Prostate gland (tissue), 2 donors: ENCODE measurements at regions not wholly inside any gene's neighbourhood (a gene's known extent, or its start where the extent isn't known, plus 50 kb on each side); places are given as distances from the start of the nearest gene placed in this dataset.
"Not testable (repeated sequence)": the region's sequence is repeated elsewhere in the genome, so short reads cannot be mapped to it uniquely, and the experiment has no call there.

Source experiments
- DNase-seq: peaks from one replicate; pipeline ENCODE4 v3.0.0-alpha.2; 2019; ENCODE audit warnings: low spot score
- H3K27ac ChIP-seq, 2 donors: fragments of 200-600 bp; sonication (generic); 2 replicates each; pipeline ENCODE4 v1.5.1; 2017 to 2019
- H3K27me3 ChIP-seq: fragments of 200-600 bp; sonication (generic); replicated peaks from 2 replicates; pipeline ENCODE4 v1.5.1; 2019; ENCODE audit not compliant: insufficient read depth
- H3K36me3 ChIP-seq, 2 donors: fragments of 200-600 bp; sonication (generic); 1 replicate in 1 of 2; 2 replicates in 1 of 2; pipeline versions ENCODE4 v1.5.1 to v1.8.1; 2017 to 2019
- H3K4me1 ChIP-seq: fragments of 200-600 bp; sonication (generic); replicated peaks from 2 replicates; pipeline ENCODE4 v1.5.1; 2019
- H3K4me3 ChIP-seq, 2 donors: fragments of 200-600 bp; sonication (generic); 2 replicates each; pipeline ENCODE4 v1.5.1; 2017 to 2019
- H3K9me3 ChIP-seq: fragments of 200-600 bp; sonication (generic); 2 replicates; pipeline ENCODE4 v1.5.1; 2017
- POLR2A ChIP-seq: fragments of 450-650 bp; IDR thresholded peaks from one replicate; pipeline ENCODE4 v1.6.1; 2016; ENCODE audit warnings: antibody characterized with exemption, mild to moderate bottlenecking
- POLR2AphosphoS5 ChIP-seq: sonication (generic); formaldehyde crosslinking; IDR thresholded peaks from one replicate; pipeline ENCODE4 v1.6.1; 2017; ENCODE audit warnings: antibody characterized with exemption
- WGBS: methylation state at CpG from one replicate; pipeline ENCODE4 v1.1.5; 2018; 5-methylcytosine and 5-hydroxymethylcytosine counted together
- intact Hi-C: fragments of 100-400 bp; cut with DNase I; formaldehyde crosslinking; loops from one replicate; pipeline ENCODE4 v1.14.2; 2022
- TF ChIP-seq, protein P1 (sequence below), 4 experiments: fragments of 200-600 bp in 2 of 4; fragments of 450-650 bp in 2 of 4; sonication (generic) in 2 of 4; IDR thresholded peaks; 1 replicate in 3 of 4; 2 replicates in 1 of 4; pipeline ENCODE4 v1.5.1; 2016 to 2019; ENCODE audit warnings: antibody characterized with exemption in 4 of 4, mild to moderate bottlenecking in 2 of 4, moderate library complexity in 2 of 4

DNA sequence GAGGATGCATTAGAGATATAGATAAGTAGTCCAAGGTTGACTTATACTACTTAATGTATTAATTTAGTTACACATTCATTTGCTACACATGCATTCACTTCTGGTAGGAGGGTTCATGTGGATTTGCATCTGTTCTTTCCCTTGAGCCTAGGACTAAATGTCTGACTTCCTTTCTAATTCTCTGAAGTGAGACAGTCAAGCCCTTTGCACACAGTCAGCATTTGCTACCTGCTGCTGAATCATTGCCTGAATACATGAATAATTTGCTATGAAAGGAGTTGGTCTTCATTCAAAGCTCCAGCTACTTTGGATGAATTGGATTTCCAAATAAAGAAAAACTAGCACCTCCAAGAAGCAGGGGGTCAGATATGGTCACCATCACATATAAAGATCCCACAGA is 154.8 kb upstream of the DAB1 start:
- Histone ChIP-seq H3K36me3 (no peaks in the 10 kb centered on the region), H3K27ac (no peak overlapping the region), H3K4me3 (no peak overlapping the region), H3K27me3 (no peaks in the 10 kb centered on the region), H3K4me1 (no peaks in the 10 kb centered on the region), H3K9me3 (no peaks in the 10 kb centered on the region)
- no peak for DNase-seq
- TF ChIP-seq POLR2AphosphoS5 = no peak
- TF ChIP-seq, protein P1, sequence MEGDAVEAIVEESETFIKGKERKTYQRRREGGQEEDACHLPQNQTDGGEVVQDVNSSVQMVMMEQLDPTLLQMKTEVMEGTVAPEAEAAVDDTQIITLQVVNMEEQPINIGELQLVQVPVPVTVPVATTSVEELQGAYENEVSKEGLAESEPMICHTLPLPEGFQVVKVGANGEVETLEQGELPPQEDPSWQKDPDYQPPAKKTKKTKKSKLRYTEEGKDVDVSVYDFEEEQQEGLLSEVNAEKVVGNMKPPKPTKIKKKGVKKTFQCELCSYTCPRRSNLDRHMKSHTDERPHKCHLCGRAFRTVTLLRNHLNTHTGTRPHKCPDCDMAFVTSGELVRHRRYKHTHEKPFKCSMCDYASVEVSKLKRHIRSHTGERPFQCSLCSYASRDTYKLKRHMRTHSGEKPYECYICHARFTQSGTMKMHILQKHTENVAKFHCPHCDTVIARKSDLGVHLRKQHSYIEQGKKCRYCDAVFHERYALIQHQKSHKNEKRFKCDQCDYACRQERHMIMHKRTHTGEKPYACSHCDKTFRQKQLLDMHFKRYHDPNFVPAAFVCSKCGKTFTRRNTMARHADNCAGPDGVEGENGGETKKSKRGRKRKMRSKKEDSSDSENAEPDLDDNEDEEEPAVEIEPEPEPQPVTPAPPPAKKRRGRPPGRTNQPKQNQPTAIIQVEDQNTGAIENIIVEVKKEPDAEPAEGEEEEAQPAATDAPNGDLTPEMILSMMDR (IDR thresholded peaks at IDR 0.05) = no peak
- TF ChIP-seq POLR2A = no peak
- intact Hi-C loops = no loop called here

DNA sequence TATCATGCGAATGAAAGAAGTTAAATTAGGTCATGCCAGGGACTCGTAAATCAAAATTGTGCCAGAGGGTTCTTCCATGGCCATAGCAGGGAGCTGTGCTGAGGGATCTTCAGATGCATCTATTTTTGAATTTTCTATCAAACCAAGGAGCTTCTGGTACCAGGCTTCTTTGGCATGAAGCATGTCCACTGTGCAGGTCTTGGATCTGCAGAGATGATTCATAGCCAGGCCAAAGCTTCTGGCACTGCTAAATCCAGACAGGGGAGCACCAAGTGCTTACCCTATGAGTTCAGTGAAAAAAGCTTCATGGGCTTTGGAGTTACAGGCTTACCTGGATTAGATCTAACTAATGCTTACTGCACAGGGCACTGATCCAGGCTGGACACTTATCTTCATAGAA is 154.2 kb upstream of the DAB1 start:
- no peaks in the 10 kb centered on the region for H3K27me3 ChIP-seq
- DNase-seq = no peak
- no peaks in the 10 kb centered on the region for H3K36me3 ChIP-seq
- H3K27ac ChIP-seq = no peak overlapping the region
- TF ChIP-seq, protein P1 (IDR thresholded peaks at IDR 0.05) = no peak
- no peaks in the 10 kb centered on the region for H3K9me3 ChIP-seq
- intact Hi-C loops = no loop called here
- H3K4me3 ChIP-seq = no peak overlapping the region
- H3K4me1 ChIP-seq = no peaks in the 10 kb centered on the region
- WGBS = 74% methylated on average over 2 of the region's 2 CpGs

- H3K9me3 ChIP-seq = no peaks in the 10 kb centered on the region
- no peaks in the 10 kb centered on the region for H3K27me3 ChIP-seq
- H3K4me1 ChIP-seq = no peaks in the 10 kb centered on the region
- DNase-seq = no peak
- H3K4me3 ChIP-seq = no peak overlapping the region
- 60% methylated on average over 6 of the region's 6 CpGs for WGBS
- no peak overlapping the region for H3K27ac ChIP-seq
- no peaks in the 10 kb centered on the region for H3K36me3 ChIP-seq
- TF ChIP-seq POLR2A (no peak), POLR2AphosphoS5 (no peak)
- TF ChIP-seq, protein P1 (IDR thresholded peaks at IDR 0.05) = no peak
- intact Hi-C loops = no loop called here
Measured at GRCh38 chr1:57576756-57577155, 152.9 kb upstream of the DAB1 start.

DNA sequence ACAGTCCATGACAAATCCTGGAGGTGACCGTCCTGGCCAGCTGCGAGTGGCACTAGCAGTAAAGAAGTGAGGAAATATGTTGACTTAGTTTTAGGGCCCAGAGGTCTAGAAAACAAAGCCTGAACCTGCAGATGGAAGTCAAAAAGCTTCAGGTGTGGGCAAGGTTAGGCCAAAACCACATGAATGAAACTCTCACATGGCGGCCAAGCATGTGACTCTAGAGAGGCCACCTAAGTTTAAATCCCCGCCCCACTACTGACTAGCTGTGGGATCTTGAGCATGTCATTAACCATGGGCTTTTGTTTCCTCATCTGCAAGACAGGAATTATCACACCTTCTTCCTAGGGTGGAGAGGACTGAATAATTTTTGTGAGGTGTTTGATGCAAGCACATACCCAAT is 148.2 kb upstream of the DAB1 start:
- intact Hi-C loops = no loop called here
- TF ChIP-seq POLR2AphosphoS5 (no peak), POLR2A (no peak)
- TF ChIP-seq, protein P1 (IDR thresholded peaks at IDR 0.05) = no peak
- no peaks in the 10 kb centered on the region for H3K9me3 ChIP-seq
- H3K4me3 ChIP-seq = no peak overlapping the region
- H3K4me1 ChIP-seq = no peaks in the 10 kb centered on the region
- no peaks in the 10 kb centered on the region for H3K36me3 ChIP-seq
- 93% methylated on average over 4 of the region's 4 CpGs for WGBS
- DNase-seq = no peak
- H3K27me3 ChIP-seq = no peaks in the 10 kb centered on the region
- H3K27ac ChIP-seq = no peak overlapping the region

GRCh38 chr1:57558066-57558465 is 134.2 kb upstream of the DAB1 start:
- DNase-seq, H3K36me3 ChIP-seq, H3K27me3 ChIP-seq, intact Hi-C loops, H3K4me3 ChIP-seq, H3K27ac ChIP-seq, H3K4me1 ChIP-seq, H3K9me3 ChIP-seq: not testable (repeated sequence)
- WGBS = 95% methylated on average over 3 of the region's 3 CpGs

GRCh38 chr1:57553666-57554065 is 129.8 kb upstream of the DAB1 start:
- Histone ChIP-seq H3K27ac (no peak overlapping the region), H3K36me3 (no peaks in the 10 kb centered on the region), H3K4me1 (no peaks in the 10 kb centered on the region), H3K27me3 (no peaks in the 10 kb centered on the region), H3K4me3 (no peak overlapping the region), H3K9me3 (no peaks in the 10 kb centered on the region)
- DNase-seq = no peak
- 51% methylated on average over 5 of the region's 5 CpGs for WGBS
- TF ChIP-seq POLR2AphosphoS5 (no peak), POLR2A (no peak)
- TF ChIP-seq, protein P1 (IDR thresholded peaks at IDR 0.05) = no peak
- intact Hi-C loops = no loop called here
